Choroid plexus epithelial cell (primary cell): ENCODE measurements at regions not wholly inside any gene's neighbourhood (a gene's known extent, or its start where the extent isn't known, plus 50 kb on each side); places are given as distances from the start of the nearest gene placed in this dataset.

Experiments used
- DNase-seq: peaks from one replicate; pipeline ENCODE4 v3.0.0-alpha.2; 2010; ENCODE audit warnings: low read depth
- H3K4me3 ChIP-seq: 2 replicates; pipeline ENCODE4 v1.5.1; 2011; ENCODE audit warnings: low read depth, mild to moderate bottlenecking, control low read depth, low read length, moderate library complexity
- TF ChIP-seq, protein P1 (sequence below): conservative IDR thresholded peaks from 2 replicates; pipeline ENCODE4 v1.5.1; 2011; ENCODE audit warnings: low read depth, mild to moderate bottlenecking, control low read depth, inconsistent platforms, low read length, moderate library complexity

- TF ChIP-seq, protein P1, sequence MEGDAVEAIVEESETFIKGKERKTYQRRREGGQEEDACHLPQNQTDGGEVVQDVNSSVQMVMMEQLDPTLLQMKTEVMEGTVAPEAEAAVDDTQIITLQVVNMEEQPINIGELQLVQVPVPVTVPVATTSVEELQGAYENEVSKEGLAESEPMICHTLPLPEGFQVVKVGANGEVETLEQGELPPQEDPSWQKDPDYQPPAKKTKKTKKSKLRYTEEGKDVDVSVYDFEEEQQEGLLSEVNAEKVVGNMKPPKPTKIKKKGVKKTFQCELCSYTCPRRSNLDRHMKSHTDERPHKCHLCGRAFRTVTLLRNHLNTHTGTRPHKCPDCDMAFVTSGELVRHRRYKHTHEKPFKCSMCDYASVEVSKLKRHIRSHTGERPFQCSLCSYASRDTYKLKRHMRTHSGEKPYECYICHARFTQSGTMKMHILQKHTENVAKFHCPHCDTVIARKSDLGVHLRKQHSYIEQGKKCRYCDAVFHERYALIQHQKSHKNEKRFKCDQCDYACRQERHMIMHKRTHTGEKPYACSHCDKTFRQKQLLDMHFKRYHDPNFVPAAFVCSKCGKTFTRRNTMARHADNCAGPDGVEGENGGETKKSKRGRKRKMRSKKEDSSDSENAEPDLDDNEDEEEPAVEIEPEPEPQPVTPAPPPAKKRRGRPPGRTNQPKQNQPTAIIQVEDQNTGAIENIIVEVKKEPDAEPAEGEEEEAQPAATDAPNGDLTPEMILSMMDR: no peak
- no peak for DNase-seq
Observed at GRCh38 chr12:76639646-76640045, 80.1 kb upstream of the OSBPL8 start.

DNA sequence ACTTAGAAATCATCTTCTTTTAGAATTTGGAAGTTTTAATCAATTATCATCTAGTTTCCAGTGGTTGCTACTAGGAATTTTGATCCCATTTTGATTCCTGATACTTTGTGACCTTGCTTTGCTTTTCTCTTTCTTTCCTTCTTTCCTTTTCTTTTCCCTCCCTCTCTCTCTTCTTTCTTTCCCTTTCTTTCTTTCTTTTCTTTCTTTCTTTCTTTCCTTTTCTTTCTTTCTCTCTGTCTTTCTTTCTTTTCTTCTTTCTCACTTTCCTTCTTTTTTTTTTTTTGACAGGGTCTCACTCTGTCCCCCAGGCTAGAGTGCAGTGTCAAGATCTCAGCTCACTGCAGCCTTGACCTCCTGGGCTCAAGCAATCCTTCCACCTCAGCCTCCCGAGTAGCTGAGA lies 81.5 kb upstream of the OSBPL8 start:
- H3K4me3 ChIP-seq: no peak overlapping the region
- DNase-seq: no peak
- TF ChIP-seq, protein P1: no peak

More at GRCh38 chr12:76639646-76640045, 80.1 kb upstream of the OSBPL8 start:
- no peak overlapping the region for H3K4me3 ChIP-seq

GRCh38 chr12:76641961-76642360 lies 82.4 kb upstream of the OSBPL8 start:
- DNase-seq: no peak
- no peak overlapping the region for H3K4me3 ChIP-seq
- TF ChIP-seq, protein P1: no peak

DNA sequence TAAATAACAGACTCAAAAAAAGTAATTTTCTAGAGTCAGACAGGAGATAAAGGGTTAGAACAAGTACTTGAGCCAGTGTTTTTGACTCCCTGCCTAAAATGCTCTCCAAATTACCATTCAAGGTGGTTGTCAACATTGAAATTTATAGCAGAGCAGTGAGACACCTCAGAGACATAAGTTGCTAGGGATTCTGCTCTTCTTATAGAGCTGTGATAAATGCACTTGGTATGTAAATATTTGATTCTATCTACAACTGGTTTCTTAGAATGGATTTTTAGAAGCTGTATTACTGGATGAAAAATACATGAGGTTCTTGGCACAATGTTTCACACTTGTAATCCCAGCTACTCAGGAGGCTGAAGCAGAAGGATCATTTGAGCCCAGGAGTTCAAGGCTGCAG lies 83.9 kb upstream of the OSBPL8 start:
- H3K4me3 ChIP-seq: no peak overlapping the region
- TF ChIP-seq, protein P1: no peak
- DNase-seq: no peak

GRCh38 chr12:76644950-76645349 lies 85.4 kb upstream of the OSBPL8 start:
- no peak for DNase-seq

DNA sequence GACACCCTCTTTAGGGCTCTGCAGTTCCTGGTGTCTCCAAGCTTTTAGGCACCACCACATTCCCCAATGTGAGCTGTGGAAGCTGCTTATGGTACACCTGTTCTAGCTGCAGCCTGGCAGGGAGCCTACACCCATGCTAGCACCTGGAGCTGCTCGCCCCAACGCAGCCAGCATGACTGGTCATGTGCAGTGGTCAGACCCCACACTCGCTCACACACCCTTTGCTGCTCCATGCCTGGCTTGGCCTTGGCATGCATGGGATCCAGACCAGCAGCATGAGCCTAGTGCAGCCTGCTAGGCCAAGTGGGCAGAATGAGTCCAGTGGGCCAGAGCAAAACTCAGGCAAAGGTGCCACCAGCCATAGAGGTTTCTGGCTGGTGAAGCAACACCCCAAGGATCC lies 86.4 kb upstream of the OSBPL8 start:
- TF ChIP-seq, protein P1: no peak

More at GRCh38 chr12:76644950-76645349, 85.4 kb upstream of the OSBPL8 start:
- H3K4me3 ChIP-seq: no peak overlapping the region
- TF ChIP-seq, protein P1: no peak

GRCh38 chr12:76646366-76646765 lies 86.8 kb upstream of the OSBPL8 start:
- no peak overlapping the region for H3K4me3 ChIP-seq
- no peak for DNase-seq
- TF ChIP-seq, protein P1: no peak

More for the DNA sequence above, 86.4 kb upstream of the OSBPL8 start:
- no peak for DNase-seq
- no peak overlapping the region for H3K4me3 ChIP-seq
